ENCODE measurements at regions not wholly inside any gene's neighbourhood (a gene's known extent, or its start where the extent isn't known, plus 50 kb on each side); places are given as distances from the start of the nearest gene placed in this dataset.

DNA sequence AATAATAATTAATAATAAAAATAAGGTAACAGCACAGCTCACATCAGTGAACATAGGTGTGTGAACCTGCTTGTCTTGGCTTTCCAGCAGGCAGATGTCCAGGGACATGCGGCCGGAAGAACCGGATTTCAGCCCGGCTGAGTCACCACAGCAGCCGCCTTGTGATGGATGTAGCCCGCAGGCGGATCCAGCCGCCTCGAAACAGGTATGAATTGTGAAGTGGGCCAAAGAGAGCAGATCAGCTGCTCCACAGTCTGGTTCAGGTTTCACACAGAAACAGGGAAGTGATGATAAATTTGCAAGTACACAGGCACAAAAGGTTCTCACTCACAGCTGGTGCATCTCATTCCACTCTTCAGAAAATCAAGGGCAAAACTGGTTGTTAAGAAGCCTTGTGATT, 55.1 kb downstream of the ID4 start:
- Histone ChIP-seq H3K9me3 (replicated peaks in 1 of 2; ENCODE audit: control insufficient read depth in 2 of 2, insufficient read depth in 1 of 2, low read depth in 1 of 2, low read length in 2 of 2) (peaks cover 0 to 6% of the 10 kb centered on the region in 2 donors), H3K23ac (ENCODE audit: low read depth, low read length, poor library complexity) (no peak overlapping the region), H3K27me3 (ENCODE audit: control insufficient read depth in 3 of 3, insufficient read depth in 3 of 3, low read depth in 1 of 3, low read length in 3 of 3) (no peaks in the 10 kb centered on the region), H2BK120ac (ENCODE audit: low read depth, low read length) (no peak overlapping the region), H3K14ac (ENCODE audit: low read length) (no peak overlapping the region), H2AK5ac (ENCODE audit: low read depth, low read length) (no peak overlapping the region), H3K4me2 (ENCODE audit: insufficient read depth, low read length, poor library complexity, severe bottlenecking) (no peak overlapping the region), H3K79me1 (ENCODE audit: low read depth, low read length) (no peaks in the 10 kb centered on the region), H3K4ac (ENCODE audit: low read length) (no peak overlapping the region), H2AFZ (ENCODE audit: low read length) (no peak overlapping the region), H4K8ac (ENCODE audit: low read depth, low read length) (no peak overlapping the region), H2BK12ac (ENCODE audit: low read length) (no peak overlapping the region), H3K36me3 (replicated peaks in 1 of 2; ENCODE audit: control insufficient read depth in 2 of 2, insufficient read depth in 2 of 2, low read length in 2 of 2) (no peaks in the 10 kb centered on the region), H3K27ac (replicated peaks; ENCODE audit: low read length) (no peak overlapping the region), H3K4me1 (ENCODE audit: control insufficient read depth in 2 of 2, insufficient read depth in 1 of 2, low read depth in 1 of 2, low read length in 2 of 2) (peaks cover 0 to 6% of the 10 kb centered on the region in 2 donors), H2BK15ac (ENCODE audit: low read length) (no peak overlapping the region), H2BK5ac (ENCODE audit: low read length) (no peak overlapping the region), H4K91ac (ENCODE audit: low read depth, low read length, poor library complexity) (no peak overlapping the region), H3K9ac (ENCODE audit: low read depth, low read length, poor library complexity) (no peak overlapping the region), H3K4me3 (ENCODE audit: low read length in 2 of 2) (no peak overlapping the region), H3K18ac (ENCODE audit: low read length) (peak overlapping the region; percentile 21)
- WGBS, 2 donors (ENCODE audit: extremely low coverage in 2 of 2, insufficient read length in 2 of 2, insufficient replicate concordance in 1 of 2), result no CpG with 5 or more reads among the region's 9 CpGs
- no peak for DNase-seq (ENCODE audit: low spot score)

- peaks cover 0 to 2% of the 10 kb centered on the region in 2 donors for H3K9me3 ChIP-seq (replicated peaks in 1 of 2; ENCODE audit: control insufficient read depth in 2 of 2, insufficient read depth in 1 of 2, low read depth in 1 of 2, low read length in 2 of 2)
- peaks cover 0 to 6% of the 10 kb centered on the region in 2 donors for H3K4me1 ChIP-seq (ENCODE audit: control insufficient read depth in 2 of 2, insufficient read depth in 1 of 2, low read depth in 1 of 2, low read length in 2 of 2)
- H2BK5ac ChIP-seq (ENCODE audit: low read length), result no peak overlapping the region
These were observed 58.9 kb downstream of the ID4 start for GRCh38 chr6:19895866-19896692.

GRCh38 chr6:19896693-19897010, 59.5 kb downstream of the ID4 start:
- Histone ChIP-seq H3K4ac (ENCODE audit: low read length) (no peak overlapping the region), H3K36me3 (replicated peaks in 1 of 2; ENCODE audit: control insufficient read depth in 2 of 2, insufficient read depth in 2 of 2, low read length in 2 of 2) (no peaks in the 10 kb centered on the region), H3K27ac (replicated peaks; ENCODE audit: low read length) (no peak overlapping the region), H2BK5ac (ENCODE audit: low read length) (no peak overlapping the region), H2BK12ac (ENCODE audit: low read length) (no peak overlapping the region), H3K4me2 (ENCODE audit: insufficient read depth, low read length, poor library complexity, severe bottlenecking) (no peak overlapping the region), H3K27me3 (ENCODE audit: control insufficient read depth in 3 of 3, insufficient read depth in 3 of 3, low read depth in 1 of 3, low read length in 3 of 3) (no peaks in the 10 kb centered on the region), H3K18ac (ENCODE audit: low read length) (no peak overlapping the region), H3K14ac (ENCODE audit: low read length) (no peak overlapping the region), H3K79me1 (ENCODE audit: low read depth, low read length) (no peaks in the 10 kb centered on the region), H2AK5ac (ENCODE audit: low read depth, low read length) (no peak overlapping the region), H3K4me1 (ENCODE audit: control insufficient read depth in 2 of 2, insufficient read depth in 1 of 2, low read depth in 1 of 2, low read length in 2 of 2) (peaks cover 0 to 6% of the 10 kb centered on the region in 2 donors), H3K9ac (ENCODE audit: low read depth, low read length, poor library complexity) (no peak overlapping the region), H3K23ac (ENCODE audit: low read depth, low read length, poor library complexity) (no peak overlapping the region), H4K8ac (ENCODE audit: low read depth, low read length) (no peak overlapping the region), H2AFZ (ENCODE audit: low read length) (peak overlapping the region; percentile 74), H2BK120ac (ENCODE audit: low read depth, low read length) (no peak overlapping the region), H4K91ac (ENCODE audit: low read depth, low read length, poor library complexity) (no peak overlapping the region), H3K4me3 (ENCODE audit: low read length in 2 of 2) (no peak overlapping the region), H3K9me3 (replicated peaks in 1 of 2; ENCODE audit: control insufficient read depth in 2 of 2, insufficient read depth in 1 of 2, low read depth in 1 of 2, low read length in 2 of 2) (peaks cover 0 to 2% of the 10 kb centered on the region in 2 donors), H2BK15ac (ENCODE audit: low read length) (no peak overlapping the region)
- WGBS, 2 donors (ENCODE audit: extremely low coverage in 2 of 2, insufficient read length in 2 of 2, insufficient replicate concordance in 1 of 2), result no CpG with 5 or more reads among the region's 2 CpGs
- no peak for DNase-seq (ENCODE audit: low spot score)

More at GRCh38 chr6:19895866-19896692, 58.9 kb downstream of the ID4 start:
- H4K8ac ChIP-seq (ENCODE audit: low read depth, low read length), result no peak overlapping the region
- H2BK120ac ChIP-seq (ENCODE audit: low read depth, low read length), result no peak overlapping the region
- DNase-seq (ENCODE audit: low spot score), result no peak
- no peak overlapping the region for H3K9ac ChIP-seq (ENCODE audit: low read depth, low read length, poor library complexity)
- no peak overlapping the region for H3K4ac ChIP-seq (ENCODE audit: low read length)
- no peak overlapping the region for H3K14ac ChIP-seq (ENCODE audit: low read length)
- no peak overlapping the region for H3K23ac ChIP-seq (ENCODE audit: low read depth, low read length, poor library complexity)
- no peak overlapping the region for H3K27ac ChIP-seq (replicated peaks; ENCODE audit: low read length)
- H2BK15ac ChIP-seq (ENCODE audit: low read length), result no peak overlapping the region
- no peak overlapping the region for H3K4me3 ChIP-seq (ENCODE audit: low read length in 2 of 2)
- no peak overlapping the region for H3K18ac ChIP-seq (ENCODE audit: low read length)
- H3K27me3 ChIP-seq (ENCODE audit: control insufficient read depth in 3 of 3, insufficient read depth in 3 of 3, low read depth in 1 of 3, low read length in 3 of 3), result no peaks in the 10 kb centered on the region
- no peak overlapping the region for H2BK12ac ChIP-seq (ENCODE audit: low read length)
- WGBS, 2 donors (ENCODE audit: extremely low coverage in 2 of 2, insufficient read length in 2 of 2, insufficient replicate concordance in 1 of 2), result no CpG with 5 or more reads among the region's 9 CpGs
- no peak overlapping the region for H3K4me2 ChIP-seq (ENCODE audit: insufficient read depth, low read length, poor library complexity, severe bottlenecking)
- peak overlapping the region; percentile 74 for H2AFZ ChIP-seq (ENCODE audit: low read length)
- no peaks in the 10 kb centered on the region for H3K36me3 ChIP-seq (replicated peaks in 1 of 2; ENCODE audit: control insufficient read depth in 2 of 2, insufficient read depth in 2 of 2, low read length in 2 of 2)
- H4K91ac ChIP-seq (ENCODE audit: low read depth, low read length, poor library complexity), result no peak overlapping the region
- no peaks in the 10 kb centered on the region for H3K79me1 ChIP-seq (ENCODE audit: low read depth, low read length)
- no peak overlapping the region for H2AK5ac ChIP-seq (ENCODE audit: low read depth, low read length)

DNA sequence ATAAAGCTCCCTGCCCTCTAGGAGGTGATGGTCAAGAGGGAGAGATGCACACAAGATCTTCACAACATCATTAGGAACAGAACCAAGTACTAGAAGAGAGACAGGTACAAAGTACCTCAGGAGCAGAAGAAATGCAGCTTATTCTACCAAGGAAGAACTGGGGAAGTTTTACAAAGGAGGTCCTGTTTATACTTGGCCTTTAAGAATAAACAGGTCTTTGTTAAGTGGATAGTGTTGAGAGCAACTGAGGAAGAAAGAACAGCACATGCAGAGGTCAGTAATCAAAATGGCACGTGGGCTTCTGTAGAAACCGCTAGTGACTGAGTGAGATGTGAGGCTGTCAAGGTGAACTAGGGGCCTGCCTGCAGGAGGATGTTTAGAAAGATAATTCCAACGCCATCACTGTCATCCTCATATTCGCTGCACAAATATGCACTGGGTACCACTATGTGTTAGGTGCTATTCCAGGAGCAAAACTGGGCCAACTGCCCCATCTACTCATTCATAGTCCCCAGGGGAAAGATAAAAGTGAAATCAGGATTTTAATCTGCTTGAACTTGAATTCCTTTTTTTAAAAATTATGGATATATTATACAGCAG, 61.1 kb downstream of the ID4 start:
- Histone ChIP-seq H3K14ac (ENCODE audit: low read length) (no peak overlapping the region), H2BK5ac (ENCODE audit: low read length) (no peak overlapping the region), H3K36me3 (replicated peaks in 1 of 2; ENCODE audit: control insufficient read depth in 2 of 2, insufficient read depth in 2 of 2, low read length in 2 of 2) (no peaks in the 10 kb centered on the region), H3K27ac (replicated peaks; ENCODE audit: low read length) (no peak overlapping the region), H4K91ac (ENCODE audit: low read depth, low read length, poor library complexity) (no peak overlapping the region), H2BK15ac (ENCODE audit: low read length) (no peak overlapping the region), H3K79me1 (ENCODE audit: low read depth, low read length) (no peaks in the 10 kb centered on the region), H3K4ac (ENCODE audit: low read length) (no peak overlapping the region), H3K9me3 (replicated peaks in 1 of 2; ENCODE audit: control insufficient read depth in 2 of 2, insufficient read depth in 1 of 2, low read depth in 1 of 2, low read length in 2 of 2) (peaks cover 0 to 2% of the 10 kb centered on the region in 2 donors), H3K4me1 (ENCODE audit: control insufficient read depth in 2 of 2, insufficient read depth in 1 of 2, low read depth in 1 of 2, low read length in 2 of 2) (peaks cover 0 to 6% of the 10 kb centered on the region in 2 donors), H3K4me3 (ENCODE audit: low read length in 2 of 2) (no peak overlapping the region), H4K8ac (ENCODE audit: low read depth, low read length) (no peak overlapping the region), H3K9ac (ENCODE audit: low read depth, low read length, poor library complexity) (no peak overlapping the region), H2AK5ac (ENCODE audit: low read depth, low read length) (no peak overlapping the region), H3K18ac (ENCODE audit: low read length) (no peak overlapping the region), H3K27me3 (ENCODE audit: control insufficient read depth in 3 of 3, insufficient read depth in 3 of 3, low read depth in 1 of 3, low read length in 3 of 3) (no peaks in the 10 kb centered on the region), H2AFZ (ENCODE audit: low read length) (no peak overlapping the region), H2BK120ac (ENCODE audit: low read depth, low read length) (no peak overlapping the region), H2BK12ac (ENCODE audit: low read length) (no peak overlapping the region), H3K23ac (ENCODE audit: low read depth, low read length, poor library complexity) (no peak overlapping the region), H3K4me2 (ENCODE audit: insufficient read depth, low read length, poor library complexity, severe bottlenecking) (no peak overlapping the region)
- no CpG with 5 or more reads among the region's 4 CpGs for WGBS, 2 donors (ENCODE audit: extremely low coverage in 2 of 2, insufficient read length in 2 of 2, insufficient replicate concordance in 1 of 2)
- DNase-seq (ENCODE audit: low spot score), result no peak

Measured in neuronal stem cell (in vitro differentiated cells).